OCI-LY1 (cell line): ENCODE measurements at regions not wholly inside any gene's neighbourhood (a gene's known extent, or its start where the extent isn't known, plus 50 kb on each side); places are given as distances from the start of the nearest gene placed in this dataset.

Experiments
- CTCF ChIP-seq: fragments of 200-600 bp; sonication (generic), shearing (Covaris generic); IDR thresholded peaks from 2 replicates; pipeline ENCODE4 v1.5.1; 2017; ENCODE audit warnings: mild to moderate bottlenecking, antibody characterized with exemption, low read length, moderate library complexity, mixed read lengths
- EZH2 ChIP-seq: fragments of 200-600 bp; sonication (generic), shearing (Covaris generic); IDR thresholded peaks from 2 replicates; pipeline ENCODE4 v1.8.0; 2017; ENCODE audit warnings: borderline replicate concordance, mixed run types, mild to moderate bottlenecking, antibody characterized with exemption, low read length, moderate library complexity, mixed read lengths

- no peak for TF ChIP-seq CTCF
- TF ChIP-seq EZH2: no peak
These were observed 593.1 kb upstream of the NECTIN3 start for GRCh38 chr3:110478377-110479054.
